Duodenal mucosa (tissue), 2 donors: ENCODE measurements at regions not wholly inside any gene's neighbourhood (a gene's known extent, or its start where the extent isn't known, plus 50 kb on each side); places are given as distances from the start of the nearest gene placed in this dataset.

Experiments used
- H3K27ac ChIP-seq: one replicate; pipeline ENCODE4 v1.7.0; 2013; ENCODE audit warnings: low read depth, low read length
- H3K27me3 ChIP-seq, 2 donors: one replicate each; pipeline ENCODE4 v1.7.0; 2013; ENCODE audit warnings: low read length in 2 of 2, control low read depth in 1 of 2; ENCODE audit not compliant: insufficient read depth in 2 of 2, control insufficient read depth in 1 of 2
- H3K36me3 ChIP-seq, 2 donors: one replicate each; pipeline ENCODE4 v1.7.0; 2013; ENCODE audit warnings: low read length in 2 of 2, control low read depth in 1 of 2; ENCODE audit not compliant: insufficient read depth in 2 of 2, control insufficient read depth in 1 of 2
- H3K4me1 ChIP-seq, 2 donors: one replicate each; pipeline ENCODE4 v1.7.0; 2013; ENCODE audit warnings: low read length in 2 of 2, control low read depth in 1 of 2; ENCODE audit not compliant: insufficient read depth in 2 of 2, control insufficient read depth in 1 of 2
- H3K4me3 ChIP-seq, 2 donors: one replicate each; pipeline ENCODE4 v1.7.0; 2013; ENCODE audit warnings: low read length in 2 of 2, low read depth in 1 of 2
- H3K9ac ChIP-seq, 2 donors: one replicate each; pipeline ENCODE4 v1.7.0; 2013; ENCODE audit warnings: low read length in 2 of 2, low read depth in 1 of 2
- H3K9me3 ChIP-seq, 2 donors: one replicate each; pipeline ENCODE4 v1.7.0; 2013; ENCODE audit warnings: low read length in 2 of 2, control low read depth in 1 of 2; ENCODE audit not compliant: control insufficient read depth in 1 of 2

- H3K4me1 ChIP-seq: no peaks in the 10 kb centered on the region
- peaks cover 0 to under 1% of the 10 kb centered on the region in 2 donors for H3K27me3 ChIP-seq
- no peaks in the 10 kb centered on the region for H3K36me3 ChIP-seq
- no peaks in the 10 kb centered on the region for H3K9me3 ChIP-seq
- no peak overlapping the region for H3K27ac ChIP-seq
- H3K9ac ChIP-seq: no peak overlapping the region
- no peak overlapping the region for H3K4me3 ChIP-seq
Measured at GRCh38 chr3:13210221-13210975, 137.2 kb upstream of the IQSEC1 start.

DNA sequence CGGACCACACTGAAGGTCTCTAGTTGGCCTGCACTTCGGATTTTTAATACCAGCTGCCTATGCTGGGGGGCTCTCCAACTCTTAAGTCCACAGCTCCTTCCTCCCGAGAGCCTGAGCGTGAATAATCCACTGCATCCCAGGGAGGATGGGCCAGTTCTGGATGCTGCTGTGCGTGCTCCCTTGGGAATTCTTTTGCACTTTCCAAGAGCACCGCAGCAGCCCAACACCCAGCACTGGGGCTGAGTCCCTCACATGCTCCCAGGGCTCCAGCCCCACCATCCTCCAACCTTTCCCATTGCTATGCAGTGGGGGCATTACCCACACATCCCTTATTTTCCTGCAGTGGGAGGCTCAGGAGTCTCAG, 136.4 kb upstream of the IQSEC1 start:
- Histone ChIP-seq H3K27ac (no peak overlapping the region), H3K9ac (no peak overlapping the region), H3K4me3 (no peak overlapping the region), H3K27me3 (peaks cover 0 to 6% of the 10 kb centered on the region in 2 donors), H3K9me3 (no peaks in the 10 kb centered on the region), H3K36me3 (no peaks in the 10 kb centered on the region), H3K4me1 (no peaks in the 10 kb centered on the region)

DNA sequence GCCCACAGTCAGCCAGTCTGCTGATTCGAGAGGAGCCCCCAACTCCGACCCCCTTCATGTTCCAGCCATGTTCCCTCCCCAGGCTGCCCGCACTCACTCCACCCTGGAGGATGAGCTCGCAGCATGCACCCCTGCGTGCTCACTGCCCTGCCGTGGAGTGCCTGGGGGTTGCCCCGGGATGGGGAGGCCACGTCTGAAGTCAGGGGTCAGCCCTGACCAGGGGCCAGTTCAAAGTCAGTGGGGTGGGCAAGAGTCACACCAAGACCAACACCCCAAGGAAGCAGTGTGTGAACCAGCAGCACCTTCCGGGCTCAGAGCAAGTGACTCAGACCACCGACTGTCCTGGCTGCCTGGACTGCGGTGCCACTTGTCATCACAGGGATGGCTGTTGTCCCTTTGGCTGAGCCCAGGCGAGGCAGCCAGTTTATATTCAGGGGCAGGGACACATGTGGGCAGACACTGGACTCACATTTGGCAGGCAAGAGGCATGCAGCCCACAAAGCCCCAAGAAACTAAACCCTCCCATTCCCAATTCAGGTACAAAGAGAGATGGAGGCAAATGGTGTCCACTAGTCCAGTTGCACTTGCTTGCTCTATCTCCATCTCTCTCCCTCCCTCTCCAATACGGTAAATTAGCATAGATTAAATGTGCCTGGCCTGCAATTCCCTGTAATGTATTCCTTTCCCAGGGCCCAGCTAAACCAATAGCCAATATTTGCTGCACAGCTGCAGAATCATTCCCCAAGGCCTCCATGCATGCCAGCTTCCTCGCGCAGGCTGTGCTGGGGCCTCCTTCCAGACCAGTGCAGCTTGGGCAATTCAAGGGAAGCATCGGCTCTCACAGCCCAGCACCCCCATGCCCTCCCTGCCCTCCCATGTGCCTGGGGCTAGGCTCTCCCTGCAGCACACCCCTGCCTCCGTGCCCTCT, 135.7 kb upstream of the IQSEC1 start:
- Histone ChIP-seq H3K4me3 (no peak overlapping the region), H3K36me3 (no peaks in the 10 kb centered on the region), H3K9me3 (no peaks in the 10 kb centered on the region), H3K4me1 (no peaks in the 10 kb centered on the region), H3K27me3 (peaks cover 5 to 6% of the 10 kb centered on the region in 2 donors), H3K27ac (no peak overlapping the region), H3K9ac (no peak overlapping the region)

- H3K9ac ChIP-seq: no peak overlapping the region
- H3K9me3 ChIP-seq: no peaks in the 10 kb centered on the region
- no peak overlapping the region for H3K27ac ChIP-seq
- H3K4me1 ChIP-seq: no peaks in the 10 kb centered on the region
- no peak overlapping the region for H3K4me3 ChIP-seq
- no peaks in the 10 kb centered on the region for H3K36me3 ChIP-seq
- peaks cover 6 to 12% of the 10 kb centered on the region in 2 donors for H3K27me3 ChIP-seq
Measured at GRCh38 chr3:13207975-13208705, 134.9 kb upstream of the IQSEC1 start.

DNA sequence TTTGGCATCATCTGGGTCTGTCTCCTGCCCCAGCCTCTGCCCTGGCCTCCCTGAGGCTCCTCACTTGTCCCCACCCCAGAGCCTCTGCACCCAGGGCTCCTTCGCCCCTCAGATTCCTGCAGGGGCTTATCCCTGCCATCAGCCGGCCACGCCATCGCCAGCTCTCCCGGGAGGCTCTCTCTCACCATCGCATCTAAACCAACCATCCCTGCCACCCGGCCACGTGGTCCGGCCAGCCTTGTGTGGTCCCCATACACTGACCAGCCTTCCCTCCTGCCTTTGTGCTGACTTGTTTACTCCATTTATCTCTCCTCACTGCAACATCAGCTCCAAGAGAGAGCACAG, 134.3 kb upstream of the IQSEC1 start:
- peaks cover 6 to 12% of the 10 kb centered on the region in 2 donors for H3K27me3 ChIP-seq

DNA sequence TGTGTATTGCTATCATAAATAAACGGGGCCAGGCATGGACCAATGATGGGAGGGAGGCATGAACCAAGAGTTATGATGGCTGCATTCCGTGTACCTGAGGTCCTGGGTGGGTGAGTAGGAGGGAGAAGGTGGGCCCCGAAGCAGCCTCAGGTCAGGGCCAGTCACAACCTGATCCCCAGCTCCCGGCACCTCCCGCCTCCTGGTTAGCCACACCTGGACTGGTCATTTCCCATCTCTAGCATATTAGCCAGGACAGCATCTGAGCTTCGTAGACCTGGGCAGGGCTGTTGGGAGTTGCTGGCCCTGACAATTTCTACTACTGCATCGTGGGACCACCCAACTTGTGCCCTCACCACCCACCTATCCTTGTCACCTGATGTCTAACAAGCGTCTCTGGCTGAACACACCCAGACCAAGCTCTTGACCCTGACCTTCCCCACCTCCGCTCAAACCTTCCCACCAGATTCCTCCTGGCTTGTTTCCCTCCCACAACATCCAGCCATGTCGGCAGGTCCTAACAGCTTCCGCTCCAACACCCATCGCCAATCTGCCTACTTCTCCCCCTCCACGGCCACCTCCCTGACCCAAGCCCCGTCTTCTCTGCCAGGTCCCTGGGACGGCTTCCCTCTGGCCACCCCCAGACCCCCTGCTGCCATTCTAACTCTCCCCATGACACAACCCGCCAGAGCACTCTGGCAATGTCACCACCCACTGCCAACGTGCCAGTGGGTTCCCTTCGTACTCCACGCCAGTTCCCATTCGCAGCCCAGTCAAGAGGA, 133.8 kb upstream of the IQSEC1 start:
- no peak overlapping the region for H3K9ac ChIP-seq
- H3K27me3 ChIP-seq: peaks cover 6 to 12% of the 10 kb centered on the region in 2 donors
- H3K9me3 ChIP-seq: no peaks in the 10 kb centered on the region

More for the DNA sequence above, 134.3 kb upstream of the IQSEC1 start:
- H3K9me3 ChIP-seq: no peaks in the 10 kb centered on the region
- H3K9ac ChIP-seq: no peak overlapping the region
- H3K27ac ChIP-seq: no peak overlapping the region
- no peaks in the 10 kb centered on the region for H3K4me1 ChIP-seq
- H3K4me3 ChIP-seq: no peak overlapping the region
- no peaks in the 10 kb centered on the region for H3K36me3 ChIP-seq

GRCh38 chr3:13205567-13206143, 132.4 kb upstream of the IQSEC1 start:
- Histone ChIP-seq H3K9ac (no peak overlapping the region), H3K27me3 (peaks cover 9 to 12% of the 10 kb centered on the region in 2 donors), H3K27ac (no peak overlapping the region), H3K9me3 (no peaks in the 10 kb centered on the region), H3K36me3 (no peaks in the 10 kb centered on the region), H3K4me3 (no peak overlapping the region), H3K4me1 (no peaks in the 10 kb centered on the region)

More for the DNA sequence above, 133.8 kb upstream of the IQSEC1 start:
- no peak overlapping the region for H3K27ac ChIP-seq
- no peaks in the 10 kb centered on the region for H3K36me3 ChIP-seq
- H3K4me3 ChIP-seq: no peak overlapping the region
- no peaks in the 10 kb centered on the region for H3K4me1 ChIP-seq

- peaks cover 12% of the 10 kb centered on the region in 2 donors for H3K27me3 ChIP-seq
Measured at GRCh38 chr3:13204177-13204581, 130.9 kb upstream of the IQSEC1 start.

GRCh38 chr3:13203398-13204176, 130.4 kb upstream of the IQSEC1 start:
- Histone ChIP-seq H3K9ac (no peak overlapping the region), H3K4me1 (no peaks in the 10 kb centered on the region), H3K27me3 (peaks cover 12% of the 10 kb centered on the region in 2 donors), H3K9me3 (no peaks in the 10 kb centered on the region), H3K36me3 (no peaks in the 10 kb centered on the region), H3K27ac (no peak overlapping the region), H3K4me3 (no peak overlapping the region)

More at GRCh38 chr3:13204177-13204581, 130.9 kb upstream of the IQSEC1 start:
- Histone ChIP-seq H3K4me1 (no peaks in the 10 kb centered on the region), H3K36me3 (no peaks in the 10 kb centered on the region), H3K4me3 (no peak overlapping the region), H3K9ac (no peak overlapping the region), H3K27ac (no peak overlapping the region), H3K9me3 (no peaks in the 10 kb centered on the region)
